Neuronal stem cell (in vitro differentiated cells): ENCODE measurements at regions not wholly inside any gene's neighbourhood (a gene's known extent, or its start where the extent isn't known, plus 50 kb on each side); places are given as distances from the start of the nearest gene placed in this dataset.

Source experiments
- DNase-seq: peaks from one replicate; pipeline ENCODE4 v3.0.0-alpha.2; 2013; ENCODE audit warnings: low spot score
- H2AFZ ChIP-seq: one replicate; pipeline ENCODE4 v1.6.1; 2013; ENCODE audit warnings: mild to moderate bottlenecking, low read length, inconsistent platforms
- H2AK5ac ChIP-seq: 2 replicates; pipeline ENCODE4 v1.6.1; 2013; ENCODE audit warnings: low read depth, mild to moderate bottlenecking, inconsistent platforms, low read length, moderate library complexity, mixed read lengths
- H2BK120ac ChIP-seq: 2 replicates; pipeline ENCODE4 v1.6.1; 2013; ENCODE audit warnings: low read depth, mild to moderate bottlenecking, inconsistent platforms, low read length, moderate library complexity, mixed read lengths
- H2BK12ac ChIP-seq: one replicate; pipeline ENCODE4 v1.6.1; 2013; ENCODE audit warnings: low read length, inconsistent platforms
- H2BK15ac ChIP-seq: 2 replicates; pipeline ENCODE4 v1.6.1; 2013; ENCODE audit warnings: mild to moderate bottlenecking, low read length, inconsistent platforms, mixed read lengths
- H2BK5ac ChIP-seq: one replicate; pipeline ENCODE4 v1.6.1; 2013; ENCODE audit warnings: inconsistent platforms, mild to moderate bottlenecking, low read length, moderate library complexity
- H3K14ac ChIP-seq: one replicate; pipeline ENCODE4 v1.6.1; 2013; ENCODE audit warnings: low read length, inconsistent platforms
- H3K18ac ChIP-seq: 2 replicates; pipeline ENCODE4 v1.6.1; 2013; ENCODE audit warnings: low read length, inconsistent platforms
- H3K23ac ChIP-seq: 2 replicates; pipeline ENCODE4 v1.6.1; 2013; ENCODE audit warnings: low read depth, mild to moderate bottlenecking, mixed read lengths, low read length, inconsistent platforms; ENCODE audit not compliant: poor library complexity
- H3K27ac ChIP-seq: replicated peaks from 3 replicates; pipeline ENCODE4 v1.5.1; 2013; ENCODE audit warnings: low read length, inconsistent platforms
- H3K27me3 ChIP-seq, 3 experiments: 2 replicates each; pipeline ENCODE4 v1.6.1; 2013; ENCODE audit warnings: low read length in 3 of 3, mild to moderate bottlenecking in 2 of 3, inconsistent platforms in 1 of 3, low read depth in 1 of 3, mixed read lengths in 1 of 3, moderate library complexity in 1 of 3; ENCODE audit not compliant: control insufficient read depth in 3 of 3, insufficient read depth in 3 of 3
- H3K36me3 ChIP-seq, 2 donors: replicated peaks in 1 of 2; 2 replicates each; pipeline ENCODE4 v1.6.1; 2013; ENCODE audit warnings: low read length in 2 of 2; ENCODE audit not compliant: control insufficient read depth in 2 of 2, insufficient read depth in 2 of 2
- H3K4ac ChIP-seq: 2 replicates; pipeline ENCODE4 v1.6.1; 2013; ENCODE audit warnings: inconsistent platforms, mild to moderate bottlenecking, low read length, moderate library complexity
- H3K4me1 ChIP-seq, 2 donors: 1 replicate in 1 of 2; 2 replicates in 1 of 2; pipeline ENCODE4 v1.6.1; 2013; ENCODE audit warnings: low read length in 2 of 2, low read depth in 1 of 2; ENCODE audit not compliant: control insufficient read depth in 2 of 2, insufficient read depth in 1 of 2
- H3K4me2 ChIP-seq: one replicate; pipeline ENCODE4 v1.6.1; 2013; ENCODE audit warnings: mild to moderate bottlenecking, low read length, inconsistent platforms; ENCODE audit not compliant: insufficient read depth, poor library complexity, severe bottlenecking
- H3K4me3 ChIP-seq, 2 donors: 2 replicates each; pipeline ENCODE4 v1.5.1; 2013; ENCODE audit warnings: low read length in 2 of 2, mild to moderate bottlenecking in 2 of 2, inconsistent platforms in 1 of 2, moderate library complexity in 1 of 2
- H3K79me1 ChIP-seq: one replicate; pipeline ENCODE4 v1.6.1; 2013; ENCODE audit warnings: low read depth, mild to moderate bottlenecking, inconsistent platforms, low read length, moderate library complexity
- H3K9ac ChIP-seq: one replicate; pipeline ENCODE4 v1.6.1; 2013; ENCODE audit warnings: mild to moderate bottlenecking, low read depth, low read length, inconsistent platforms; ENCODE audit not compliant: poor library complexity
- H3K9me3 ChIP-seq, 2 donors: replicated peaks in 1 of 2; 2 replicates each; pipeline versions ENCODE3 to v1.6.1; 2013; ENCODE audit warnings: low read length in 2 of 2, mild to moderate bottlenecking in 2 of 2, inconsistent platforms in 1 of 2, low read depth in 1 of 2, mixed read lengths in 1 of 2, moderate library complexity in 1 of 2; ENCODE audit not compliant: control insufficient read depth in 2 of 2, insufficient read depth in 1 of 2
- H4K8ac ChIP-seq: one replicate; pipeline ENCODE4 v1.6.1; 2013; ENCODE audit warnings: low read depth, mild to moderate bottlenecking, inconsistent platforms, low read length, moderate library complexity
- H4K91ac ChIP-seq: one replicate; pipeline ENCODE4 v1.6.1; 2013; ENCODE audit warnings: low read length, low read depth, mild to moderate bottlenecking, inconsistent platforms; ENCODE audit not compliant: poor library complexity
- WGBS, 2 donors: extraction: QIAGEN DNeasy Blood & Tissue Kit; methylation state at CpG; one replicate each; pipeline ENCODE4 v1.1.7; 2013; ENCODE audit warnings: missing lambda C conversion rate in 2 of 2, mixed read lengths in 1 of 2; ENCODE audit not compliant: insufficient read length in 2 of 2, insufficient replicate concordance in 1 of 2; ENCODE audit errors: extremely low coverage in 2 of 2; 5-methylcytosine and 5-hydroxymethylcytosine counted together

- DNase-seq = no peak
- no peak overlapping the region for H3K4ac ChIP-seq
- no peak overlapping the region for H3K9ac ChIP-seq
- H2BK5ac ChIP-seq = no peak overlapping the region
- H3K27ac ChIP-seq = no peak overlapping the region
- H2BK120ac ChIP-seq = no peak overlapping the region
- H3K4me1 ChIP-seq = no peaks in the 10 kb centered on the region
- H4K8ac ChIP-seq = no peak overlapping the region
- H3K23ac ChIP-seq = no peak overlapping the region
- no peak overlapping the region for H4K91ac ChIP-seq
- H3K4me3 ChIP-seq = no peak overlapping the region
- H3K27me3 ChIP-seq = no peaks in the 10 kb centered on the region
- no peaks in the 10 kb centered on the region for H3K36me3 ChIP-seq
- H3K14ac ChIP-seq = no peak overlapping the region
- no peak overlapping the region for H3K18ac ChIP-seq
- no peak overlapping the region for H2BK12ac ChIP-seq
- no peak overlapping the region for H2AFZ ChIP-seq
- H2AK5ac ChIP-seq = no peak overlapping the region
- H3K79me1 ChIP-seq = no peaks in the 10 kb centered on the region
- H3K4me2 ChIP-seq = no peak overlapping the region
- no peaks in the 10 kb centered on the region for H3K9me3 ChIP-seq
- no peak overlapping the region for H2BK15ac ChIP-seq
- WGBS, 2 donors = no CpG with 5 or more reads among the region's 3 CpGs
Observed at GRCh38 chr7:10439027-10439426, 534.6 kb upstream of the PHF14 start.

- no peaks in the 10 kb centered on the region for H3K9me3 ChIP-seq
- H3K36me3 ChIP-seq = no peaks in the 10 kb centered on the region
- no peaks in the 10 kb centered on the region for H3K27me3 ChIP-seq
- no peak overlapping the region for H3K27ac ChIP-seq
- no peak overlapping the region for H4K91ac ChIP-seq
- H2BK5ac ChIP-seq = no peak overlapping the region
- no peak for DNase-seq
- H3K23ac ChIP-seq = no peak overlapping the region
- H2AK5ac ChIP-seq = no peak overlapping the region
- no peak overlapping the region for H3K14ac ChIP-seq
- no peak overlapping the region for H3K9ac ChIP-seq
- no peaks in the 10 kb centered on the region for H3K79me1 ChIP-seq
- no peak overlapping the region for H3K4me2 ChIP-seq
- H4K8ac ChIP-seq = no peak overlapping the region
- no peak overlapping the region for H2BK12ac ChIP-seq
- H3K4me3 ChIP-seq = no peak overlapping the region
- H2BK15ac ChIP-seq = no peak overlapping the region
- no peak overlapping the region for H2BK120ac ChIP-seq
- no peak overlapping the region for H2AFZ ChIP-seq
- H3K4ac ChIP-seq = no peak overlapping the region
- H3K18ac ChIP-seq = no peak overlapping the region
- no peaks in the 10 kb centered on the region for H3K4me1 ChIP-seq
Observed at GRCh38 chr7:10455936-10456335, 517.7 kb upstream of the PHF14 start.

GRCh38 chr7:10460474-10460873, 513.2 kb upstream of the PHF14 start:
- Histone ChIP-seq H2AFZ (no peak overlapping the region), H3K4me1 (no peaks in the 10 kb centered on the region), H3K4me2 (no peak overlapping the region), H3K18ac (no peak overlapping the region), H2BK15ac (no peak overlapping the region), H4K91ac (no peak overlapping the region), H3K9me3 (no peaks in the 10 kb centered on the region), H3K36me3 (no peaks in the 10 kb centered on the region), H2BK120ac (no peak overlapping the region), H3K27me3 (no peaks in the 10 kb centered on the region), H3K9ac (no peak overlapping the region), H2AK5ac (no peak overlapping the region), H4K8ac (no peak overlapping the region), H3K27ac (no peak overlapping the region), H3K79me1 (no peaks in the 10 kb centered on the region), H3K23ac (no peak overlapping the region), H3K4ac (no peak overlapping the region), H2BK5ac (no peak overlapping the region), H3K4me3 (no peak overlapping the region), H2BK12ac (no peak overlapping the region), H3K14ac (no peak overlapping the region)
- no CpG with 5 or more reads among the region's 2 CpGs for WGBS, 2 donors
- DNase-seq = no peak

- Histone ChIP-seq H2BK120ac (no peak overlapping the region), H4K91ac (no peak overlapping the region), H3K9me3 (no peaks in the 10 kb centered on the region), H3K4me2 (no peak overlapping the region), H3K18ac (no peak overlapping the region), H3K9ac (no peak overlapping the region), H3K4me1 (no peaks in the 10 kb centered on the region), H2BK12ac (no peak overlapping the region), H3K4ac (no peak overlapping the region), H3K36me3 (no peaks in the 10 kb centered on the region), H2AFZ (no peak overlapping the region), H3K79me1 (no peaks in the 10 kb centered on the region), H3K4me3 (no peak overlapping the region), H3K27ac (no peak overlapping the region), H3K14ac (no peak overlapping the region), H4K8ac (no peak overlapping the region), H2BK5ac (no peak overlapping the region), H2AK5ac (no peak overlapping the region), H2BK15ac (no peak overlapping the region), H3K23ac (no peak overlapping the region), H3K27me3 (no peaks in the 10 kb centered on the region)
- no peak for DNase-seq
Observed at GRCh38 chr7:10463701-10464100, 510.0 kb upstream of the PHF14 start.
